Posterior vena cava (tissue), 2 donors: ENCODE measurements at regions not wholly inside any gene's neighbourhood (a gene's known extent, or its start where the extent isn't known, plus 50 kb on each side); places are given as distances from the start of the nearest gene placed in this dataset.
"Not testable (repeated sequence)": the region's sequence is repeated elsewhere in the genome, so short reads cannot be mapped to it uniquely, and the experiment has no call there.

Experiments
- DNase-seq: peaks from one replicate; pipeline ENCODE4 v3.0.0-alpha.2; 2020; ENCODE audit warnings: low spot score
- intact Hi-C, 2 donors: fragments of 100-400 bp; cut with DNase I; formaldehyde crosslinking; loops; one replicate each; pipeline versions ENCODE4 v1.14.1 to v1.14.2; 2022 to 2023
- donor health status: DM: yes; HTN: yes; CAD: no.
- donor health status: DM: yes; HTN: yes; CAD: no.

DNA sequence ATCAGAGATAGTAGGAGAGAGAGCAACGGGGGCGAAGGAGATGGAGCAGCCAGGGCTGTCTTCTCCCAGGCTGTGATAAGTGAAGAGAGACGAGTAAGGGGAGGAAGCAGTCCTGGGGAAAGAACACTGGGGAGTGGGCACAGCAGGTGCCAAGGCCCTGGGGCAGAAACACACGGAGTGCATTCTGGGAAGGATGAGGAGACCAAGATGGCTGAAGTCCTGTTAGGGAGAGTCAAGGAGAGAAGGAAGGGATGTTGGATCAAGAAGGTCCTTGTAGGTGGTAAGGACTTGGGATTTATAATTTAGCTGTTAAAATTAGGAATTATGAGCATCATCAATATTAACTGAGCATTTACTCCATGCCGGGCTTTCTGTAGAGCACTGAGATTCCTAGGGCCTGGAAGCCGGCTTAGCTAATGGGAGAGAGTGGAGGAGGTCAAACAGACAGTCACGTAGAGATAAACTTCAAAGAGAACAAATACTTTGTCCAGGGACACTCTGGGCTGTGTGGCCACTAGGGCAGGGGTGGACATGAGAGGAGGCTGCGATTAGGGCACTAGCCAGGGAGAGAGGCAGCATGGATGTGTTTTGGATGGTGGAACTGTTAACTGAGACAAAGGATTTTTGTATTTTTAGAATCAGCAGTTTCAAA, 134.2 kb upstream of the PEG3 start:
- no peak for DNase-seq
- intact Hi-C loops = no loop called here

- DNase-seq = no peak
- intact Hi-C loops = no loop called here
These were observed 135.8 kb upstream of the PEG3 start for GRCh38 chr19:56976300-56976699.

DNA sequence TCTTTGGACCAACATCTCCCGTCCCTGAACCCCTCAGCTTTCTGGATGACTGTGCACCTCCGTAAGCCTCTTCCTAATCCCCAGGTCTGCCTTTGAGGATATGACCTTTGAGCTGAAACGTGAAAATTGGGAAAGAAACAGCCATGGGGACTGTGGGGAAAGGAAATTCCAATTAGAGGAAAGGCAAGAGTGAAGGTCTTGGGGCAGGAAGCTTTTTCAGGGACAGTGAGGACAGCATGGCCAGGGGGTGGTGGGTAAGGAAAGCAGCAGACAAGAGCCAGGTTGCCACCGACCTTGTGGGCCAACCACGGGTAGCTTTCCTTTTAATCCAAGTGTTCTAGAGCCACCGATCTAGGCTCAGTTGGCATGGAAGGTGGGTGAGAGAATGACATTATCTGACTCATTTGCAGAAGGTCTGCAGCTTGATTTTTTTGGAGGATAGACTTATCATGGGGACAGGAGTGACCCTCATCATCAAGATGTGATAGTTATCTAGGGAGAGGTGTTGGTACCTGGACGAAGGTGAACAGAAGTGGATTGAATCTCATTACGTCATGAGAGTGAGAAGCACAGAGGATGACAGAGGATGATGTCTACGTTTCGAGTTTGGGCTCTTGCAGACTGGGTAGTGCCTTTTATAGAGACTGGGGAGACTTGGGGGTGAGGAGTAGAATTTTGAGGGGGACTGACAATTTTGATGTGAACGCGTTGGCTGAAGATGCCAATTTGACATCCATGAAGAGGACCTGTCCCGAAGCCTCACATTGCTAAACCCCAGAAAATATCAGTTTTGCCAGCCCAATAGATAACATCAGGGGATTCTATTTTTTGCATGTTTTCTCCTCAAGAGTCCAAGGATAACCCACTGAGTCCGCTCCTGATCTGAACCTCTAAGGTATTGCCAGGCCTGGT, 136.7 kb upstream of the PEG3 start:
- DNase-seq = no peak
- intact Hi-C loops = no loop called here

- intact Hi-C loops = no loop called here
- no peak for DNase-seq
These were observed 137.6 kb upstream of the PEG3 start for GRCh38 chr19:56978023-56978565.

- intact Hi-C loops, DNase-seq: not testable (repeated sequence)
These were observed 139.5 kb upstream of the USP29 start for GRCh38 chr19:56980326-56980725.

DNA sequence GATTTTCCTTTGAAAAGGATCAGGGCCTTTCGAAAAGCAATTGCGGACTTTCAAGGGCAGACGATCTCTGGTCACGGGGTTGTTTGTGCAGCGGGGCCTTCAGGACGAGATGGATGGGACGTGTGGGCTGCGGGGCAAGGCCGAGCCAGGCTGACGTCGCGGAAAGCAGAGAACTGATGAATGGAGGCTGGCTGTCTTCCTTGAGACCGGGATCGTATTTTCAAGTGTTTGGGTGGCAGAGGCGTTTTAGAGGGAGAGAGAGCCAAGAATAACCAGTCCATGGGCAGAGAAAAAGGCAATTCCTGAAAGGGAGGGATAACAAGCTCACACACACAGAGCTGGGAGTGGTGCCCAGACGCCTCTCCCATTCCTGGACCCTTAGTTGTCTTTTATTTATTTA, 138.9 kb upstream of the USP29 start:
- DNase-seq = peak; percentile 57
- intact Hi-C loops = no loop called here

DNA sequence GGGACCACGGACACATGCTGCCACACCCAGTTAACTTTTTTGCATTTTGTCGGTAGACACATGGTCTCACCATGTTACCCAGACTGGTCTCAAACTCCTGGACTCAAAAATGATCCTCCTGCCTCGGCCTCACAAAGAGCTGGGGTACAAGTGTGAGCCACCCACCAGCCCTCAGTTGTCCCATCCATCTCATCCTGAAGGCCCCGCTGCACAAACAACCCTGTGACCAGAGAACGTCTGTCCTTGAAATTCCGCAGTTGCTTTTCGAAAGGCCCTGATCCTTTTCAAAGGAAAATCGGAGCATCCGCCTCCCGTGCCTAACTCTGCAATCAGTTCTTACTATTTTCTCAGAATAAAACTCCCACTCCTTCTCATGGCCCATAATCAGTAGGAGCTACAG, 138.3 kb upstream of the USP29 start:
- DNase-seq = peak; percentile 5
- intact Hi-C loops = not testable (repeated sequence)

GRCh38 chr19:56983171-56983570, 136.6 kb upstream of the USP29 start:
- intact Hi-C loops = no loop called here
- peak; percentile 25 for DNase-seq

- DNase-seq = no peak
- intact Hi-C loops = no loop called here
These were observed 136.0 kb upstream of the USP29 start for GRCh38 chr19:56983804-56984203.

GRCh38 chr19:56986386-56986785, 133.4 kb upstream of the USP29 start:
- DNase-seq = peak; percentile 9
- intact Hi-C loops = no loop called here

DNA sequence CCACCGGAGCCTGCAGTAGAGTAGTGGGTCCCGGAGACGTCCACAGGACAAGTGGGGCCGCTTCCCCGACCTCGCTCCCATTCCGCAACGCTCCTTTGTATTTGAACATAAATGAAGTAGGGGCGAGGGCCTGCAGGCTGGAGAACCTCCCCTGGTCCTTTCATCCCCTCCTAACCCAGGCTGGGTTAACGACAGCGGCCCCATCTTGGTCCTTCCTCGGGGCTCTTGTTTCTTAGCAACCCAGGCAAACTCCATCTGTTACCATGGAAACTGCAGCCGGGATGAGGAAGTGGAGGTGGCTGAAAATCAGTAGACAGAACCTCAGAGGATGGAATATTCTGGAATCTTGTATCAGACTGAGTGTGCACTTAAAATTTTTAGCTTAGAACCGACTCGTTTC, 132.6 kb upstream of the USP29 start:
- intact Hi-C loops = no loop called here
- peak; percentile 59 for DNase-seq

DNA sequence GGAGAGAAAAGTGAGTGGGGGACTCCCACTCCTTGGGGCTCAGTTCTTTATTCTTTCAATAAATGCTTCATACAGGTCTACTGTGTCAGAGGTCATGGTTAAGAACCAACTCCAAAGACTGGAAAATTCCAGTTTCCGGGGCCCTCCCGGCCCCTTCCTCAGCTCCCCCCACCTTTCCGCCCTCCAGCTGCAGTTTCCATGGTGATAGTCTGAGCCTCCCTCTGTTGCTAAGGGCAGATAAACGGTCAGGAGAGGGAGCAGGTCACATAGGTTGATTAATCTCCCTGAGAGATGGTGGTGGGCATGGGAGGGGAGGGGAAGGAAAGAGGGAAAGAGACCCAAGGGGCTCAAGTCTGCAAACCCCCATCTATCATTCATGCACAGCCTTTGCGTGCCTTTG, 131.5 kb upstream of the USP29 start:
- DNase-seq = peak; percentile 19
- intact Hi-C loops = no loop called here

DNA sequence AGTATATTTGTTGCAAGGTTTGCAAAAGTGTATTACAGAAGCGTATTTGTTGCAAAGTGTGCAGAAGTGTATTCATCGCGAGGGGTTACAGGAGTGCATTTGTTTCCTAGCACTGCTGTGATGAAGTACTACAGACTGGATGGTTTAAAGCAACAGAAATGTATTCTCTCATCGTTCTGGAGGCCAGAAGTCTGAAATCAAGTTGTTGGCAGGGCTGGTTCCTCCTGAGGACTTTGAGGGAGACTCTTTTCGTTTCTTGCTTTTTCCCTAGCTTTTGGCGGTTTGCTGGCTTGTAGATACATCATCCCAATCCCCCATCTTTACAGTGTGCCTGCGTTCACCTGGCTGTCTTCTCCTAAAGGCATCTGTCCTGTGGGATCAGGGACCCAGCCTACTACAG, 127.9 kb upstream of the USP29 start:
- DNase-seq = peak; percentile 32

DNA sequence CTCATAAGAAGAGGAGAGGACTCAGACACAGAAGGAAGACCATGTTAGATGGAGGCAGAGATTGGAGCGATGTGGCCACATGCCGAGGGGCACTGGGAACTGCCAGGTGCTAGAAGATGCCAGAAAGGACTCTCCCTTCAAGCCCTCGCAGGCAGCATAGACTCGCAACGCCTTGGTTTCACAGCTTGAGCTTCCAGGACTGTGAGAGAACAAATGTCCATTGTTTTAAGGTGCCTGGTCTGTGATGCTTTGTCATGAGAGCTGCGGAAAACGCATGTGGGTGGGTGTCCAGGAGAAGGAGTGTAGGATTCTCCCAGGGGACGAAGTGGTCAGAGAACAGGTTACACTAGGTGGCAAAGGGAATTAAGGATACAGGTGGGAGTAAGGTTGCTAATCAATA, 125.9 kb upstream of the USP29 start:
- DNase-seq = peak; percentile 38
- intact Hi-C loops = no loop called here

More for the DNA sequence above, 127.9 kb upstream of the USP29 start:
- intact Hi-C loops = no loop called here

DNA sequence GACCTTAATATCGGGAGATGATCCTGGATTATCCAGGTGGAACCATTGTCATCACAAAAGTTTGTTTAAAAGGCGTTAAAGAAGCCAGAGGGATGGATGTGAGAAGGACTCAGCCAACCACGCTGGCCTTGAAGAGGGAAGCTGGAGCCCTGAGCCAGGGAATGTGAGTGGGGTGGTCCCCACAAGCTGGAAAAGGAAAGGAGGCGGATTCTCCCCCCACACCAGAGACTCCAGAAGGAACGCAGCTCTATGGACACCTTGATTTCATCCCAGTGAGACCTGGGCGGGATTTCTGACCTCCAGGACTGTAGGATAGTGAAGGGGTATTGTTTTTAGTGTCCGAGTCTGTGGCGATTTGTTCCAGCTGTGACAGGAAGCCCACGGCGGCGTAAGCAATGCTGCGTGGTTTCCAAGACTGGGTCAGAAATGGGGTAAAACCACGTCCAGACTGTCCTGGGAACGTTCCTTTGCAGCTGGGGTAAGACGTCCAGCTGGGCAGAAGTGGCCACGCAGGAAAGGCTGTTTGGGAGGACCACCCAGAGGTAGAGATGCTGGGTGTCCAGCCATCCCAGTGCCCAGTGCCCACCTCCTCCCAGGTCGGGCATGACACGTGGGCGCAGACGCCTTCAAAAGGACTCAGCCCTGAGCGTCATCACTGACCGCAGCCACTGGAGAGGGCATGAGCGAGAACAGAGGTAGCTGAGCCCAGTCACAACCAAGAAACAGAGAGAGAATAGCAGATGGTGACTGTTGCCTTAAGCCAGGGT, 125.4 kb upstream of the USP29 start:
- intact Hi-C loops = no loop called here

GRCh38 chr19:56995303-56995702, 124.5 kb upstream of the USP29 start:
- DNase-seq = peak; percentile 51
- intact Hi-C loops = no loop called here

More for the DNA sequence above, 125.4 kb upstream of the USP29 start:
- peak; percentile 60 for DNase-seq

DNA sequence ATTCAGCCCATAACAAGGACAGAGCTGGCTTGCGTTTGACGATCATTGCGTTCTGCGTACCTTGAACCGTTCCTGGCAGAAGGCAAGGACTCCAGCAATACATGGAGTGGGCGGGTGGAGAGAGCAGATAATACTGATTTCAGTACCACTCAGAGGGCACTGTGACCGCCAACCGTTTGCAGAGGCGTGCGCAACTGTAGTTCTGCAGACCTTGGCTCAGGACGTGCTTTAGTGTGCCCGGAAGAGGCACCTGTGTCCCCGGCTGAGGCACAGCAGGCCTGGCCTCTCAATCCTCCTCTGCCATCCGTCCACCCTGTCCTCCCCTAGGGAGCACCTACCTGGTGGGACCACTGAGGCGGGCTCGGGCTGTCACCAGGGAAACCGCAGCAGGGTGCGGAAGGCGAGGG, 117.6 kb upstream of the USP29 start:
- DNase-seq = no peak
- intact Hi-C loops = no loop called here

- DNase-seq = no peak
These were observed 117.1 kb upstream of the USP29 start for GRCh38 chr19:57002710-57003109.

GRCh38 chr19:57004418-57004817, 115.4 kb upstream of the USP29 start:
- no peak for DNase-seq
- intact Hi-C loops = no loop called here

More at GRCh38 chr19:57002710-57003109, 117.1 kb upstream of the USP29 start:
- intact Hi-C loops = no loop called here

- intact Hi-C loops = no loop called here
These were observed 111.4 kb upstream of the USP29 start for GRCh38 chr19:57008432-57008831.

More at GRCh38 chr19:57008432-57008831, 111.4 kb upstream of the USP29 start:
- DNase-seq = no peak
